ENCODE measurements at regions not wholly inside any gene's neighbourhood (a gene's known extent, or its start where the extent isn't known, plus 50 kb on each side); places are given as distances from the start of the nearest gene placed in this dataset.

DNA sequence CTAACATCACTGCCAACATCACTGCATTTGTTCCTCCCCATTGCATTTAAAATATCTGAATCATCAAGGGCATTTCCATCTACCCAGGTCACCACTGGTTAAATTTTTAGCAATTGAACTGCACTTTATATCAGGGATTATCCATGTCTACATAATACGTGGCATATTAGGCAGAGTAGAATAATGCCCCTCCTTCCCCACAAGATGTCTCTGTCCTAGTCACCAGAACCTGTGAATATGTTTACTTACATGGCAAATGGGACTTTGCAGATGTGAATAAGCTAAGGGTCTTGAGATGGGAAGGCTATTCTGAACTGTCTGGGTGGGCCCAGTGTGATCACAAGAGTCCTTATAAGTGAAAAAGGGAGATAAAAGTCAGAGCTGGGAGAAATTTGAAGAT lies 181.7 kb upstream of the ARID2 start (continued):
- TF ChIP-seq, protein P1, sequence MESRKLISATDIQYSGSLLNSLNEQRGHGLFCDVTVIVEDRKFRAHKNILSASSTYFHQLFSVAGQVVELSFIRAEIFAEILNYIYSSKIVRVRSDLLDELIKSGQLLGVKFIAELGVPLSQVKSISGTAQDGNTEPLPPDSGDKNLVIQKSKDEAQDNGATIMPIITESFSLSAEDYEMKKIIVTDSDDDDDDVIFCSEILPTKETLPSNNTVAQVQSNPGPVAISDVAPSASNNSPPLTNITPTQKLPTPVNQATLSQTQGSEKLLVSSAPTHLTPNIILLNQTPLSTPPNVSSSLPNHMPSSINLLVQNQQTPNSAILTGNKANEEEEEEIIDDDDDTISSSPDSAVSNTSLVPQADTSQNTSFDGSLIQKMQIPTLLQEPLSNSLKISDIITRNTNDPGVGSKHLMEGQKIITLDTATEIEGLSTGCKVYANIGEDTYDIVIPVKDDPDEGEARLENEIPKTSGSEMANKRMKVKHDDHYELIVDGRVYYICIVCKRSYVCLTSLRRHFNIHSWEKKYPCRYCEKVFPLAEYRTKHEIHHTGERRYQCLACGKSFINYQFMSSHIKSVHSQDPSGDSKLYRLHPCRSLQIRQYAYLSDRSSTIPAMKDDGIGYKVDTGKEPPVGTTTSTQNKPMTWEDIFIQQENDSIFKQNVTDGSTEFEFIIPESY (CRISPR knock-in tag; IDR thresholded peaks at IDR 0.05) = no peak
- TF ChIP-seq SETDB1 (IDR thresholded peaks at IDR 0.05; ENCODE audit: low read length) (no peak), HDAC8 (tag; IDR thresholded peaks at IDR 0.05) (no peak), SP1 (CRISPR knock-in tag; IDR thresholded peaks at IDR 0.05) (no peak), ZNF12 (CRISPR knock-in tag; IDR thresholded peaks at IDR 0.05) (no peak), ZNF79 (CRISPR knock-in tag; IDR thresholded peaks at IDR 0.05; ENCODE audit: low read depth) (no peak), SMAD1 (IDR thresholded peaks at IDR 0.05; ENCODE audit: low read depth, low read length, partially characterized antibody) (no peak)

GRCh38 chr12:45548426-45548825 lies 181.1 kb upstream of the ARID2 start:
- H3K36me3 ChIP-seq (ENCODE audit: control insufficient read depth, insufficient read depth, low read length) = no peaks in the 10 kb centered on the region
- 2% methylated on average over 4 of the region's 4 CpGs for WGBS (ENCODE audit: insufficient coverage, low coverage, missing lambda C conversion rate)
- no TSS peak for BruUV-seq (replicated peaks)
- H3K27ac ChIP-seq (ENCODE audit: extremely low read depth, low read depth, low read length) = no peak overlapping the region
- no peak for FAIRE-seq
- ATAC-seq = no peak
- no peak overlapping the region for H2AFZ ChIP-seq (ENCODE audit: low read depth, low read length)
- H3K9me1 ChIP-seq (ENCODE audit: control insufficient read depth, insufficient read depth, low read length) = no peaks in the 10 kb centered on the region
- no peak for DNase-seq (ENCODE audit: extremely low read depth in 1 of 4, low spot score in 3 of 4)
- H3K4me2 ChIP-seq (ENCODE audit: insufficient read depth, low read length) = no peak overlapping the region
- H3K79me2 ChIP-seq (ENCODE audit: control insufficient read depth, insufficient read depth, low read length) = no peaks in the 10 kb centered on the region
- in situ Hi-C loops (cut with MboI) (no loop called here), intact Hi-C loops (cut with micrococcal nuclease) (loop anchor here (10.0 kb wide), 1 partner anchor 356 kb away; no protein-coding TSS in a partner anchor)
- no peaks in the 10 kb centered on the region for H3K4me1 ChIP-seq (replicated peaks in 1 of 2; ENCODE audit: control insufficient read depth in 2 of 2, insufficient read depth in 2 of 2, low read length in 2 of 2)
- no peaks in the 10 kb centered on the region for H4K20me1 ChIP-seq (replicated peaks; ENCODE audit: control insufficient read depth, insufficient read depth, low read length)
- H3K9me3 ChIP-seq (replicated peaks; ENCODE audit: control insufficient read depth, insufficient read depth, low read depth, low read length) = no peaks in the 10 kb centered on the region
- TF ChIP-seq CHD4 (IDR thresholded peaks at IDR 0.05; ENCODE audit: insufficient read depth, insufficient replicate concordance, low read depth, low read length, poor library complexity, severe bottlenecking) (no peak), KHSRP (IDR thresholded peaks at IDR 0.05) (no peak), HSF4 (CRISPR knock-in tag; IDR thresholded peaks at IDR 0.05; ENCODE audit: borderline replicate concordance) (no peak)
- TF ChIP-seq, protein P2, sequence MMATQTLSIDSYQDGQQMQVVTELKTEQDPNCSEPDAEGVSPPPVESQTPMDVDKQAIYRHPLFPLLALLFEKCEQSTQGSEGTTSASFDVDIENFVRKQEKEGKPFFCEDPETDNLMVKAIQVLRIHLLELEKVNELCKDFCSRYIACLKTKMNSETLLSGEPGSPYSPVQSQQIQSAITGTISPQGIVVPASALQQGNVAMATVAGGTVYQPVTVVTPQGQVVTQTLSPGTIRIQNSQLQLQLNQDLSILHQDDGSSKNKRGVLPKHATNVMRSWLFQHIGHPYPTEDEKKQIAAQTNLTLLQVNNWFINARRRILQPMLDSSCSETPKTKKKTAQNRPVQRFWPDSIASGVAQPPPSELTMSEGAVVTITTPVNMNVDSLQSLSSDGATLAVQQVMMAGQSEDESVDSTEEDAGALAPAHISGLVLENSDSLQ (IDR thresholded peaks at IDR 0.05) = no peak
- POLR2A ChIA-PET = no interaction called here
- no peak overlapping the region for H3K4me3 ChIP-seq
- no peak overlapping the region for H3K9ac ChIP-seq (ENCODE audit: insufficient read depth in 1 of 2, low read depth in 2 of 2, low read length in 2 of 2)
- CTCF ChIA-PET (ENCODE audit: low intra/inter-chr PET ratio) = no interaction called here
- no peaks in the 10 kb centered on the region for H3K27me3 ChIP-seq (ENCODE audit: control insufficient read depth in 2 of 2, insufficient read depth in 2 of 2, low read length in 2 of 2)

All from K562 (cell line).